GM20431 (cell line): ENCODE measurements at regions not wholly inside any gene's neighbourhood (a gene's known extent, or its start where the extent isn't known, plus 50 kb on each side); places are given as distances from the start of the nearest gene placed in this dataset.
"Not testable (repeated sequence)": the region's sequence is repeated elsewhere in the genome, so short reads cannot be mapped to it uniquely, and the experiment has no call there.

Experiments
- in situ Hi-C: fragments of 300-500 bp; cut with MseI, MboI; formaldehyde crosslinking; loops from one replicate; pipeline ENCODE4 v1.15.0; 2020; ENCODE audit warnings: low sequenced_read_pairs; ENCODE audit not compliant: unreplicated experiment

DNA sequence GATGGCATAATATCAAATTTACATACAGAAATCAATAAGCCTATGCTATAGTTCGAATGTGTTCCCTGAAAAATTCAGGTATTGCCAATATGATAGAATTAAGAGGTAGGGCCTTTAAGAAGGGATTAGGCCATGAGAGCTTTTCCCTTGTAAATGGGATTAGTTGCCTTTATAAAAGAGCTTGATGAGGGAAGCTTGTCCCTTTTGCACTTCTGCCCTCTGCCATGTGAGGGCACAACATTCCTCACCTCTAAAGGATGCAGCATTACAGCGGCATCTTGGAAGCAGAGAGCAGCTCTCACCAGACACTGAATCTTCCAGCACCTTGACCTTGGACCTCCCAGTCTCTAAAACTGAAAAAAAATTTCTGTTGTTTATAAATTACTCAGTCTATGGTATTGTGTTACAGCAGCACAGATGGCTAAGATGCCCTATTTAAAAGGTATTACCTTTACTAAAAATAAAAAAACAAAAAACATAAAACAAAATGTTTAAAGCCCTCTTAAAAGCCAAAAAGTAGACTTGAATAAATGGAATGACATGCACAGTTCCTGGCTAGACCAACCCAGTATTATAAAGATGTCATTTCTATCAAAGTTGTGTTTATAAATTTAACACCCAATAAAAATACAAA, 909.6 kb downstream of the REEP3 start:
- in situ Hi-C loops = no loop called here

DNA sequence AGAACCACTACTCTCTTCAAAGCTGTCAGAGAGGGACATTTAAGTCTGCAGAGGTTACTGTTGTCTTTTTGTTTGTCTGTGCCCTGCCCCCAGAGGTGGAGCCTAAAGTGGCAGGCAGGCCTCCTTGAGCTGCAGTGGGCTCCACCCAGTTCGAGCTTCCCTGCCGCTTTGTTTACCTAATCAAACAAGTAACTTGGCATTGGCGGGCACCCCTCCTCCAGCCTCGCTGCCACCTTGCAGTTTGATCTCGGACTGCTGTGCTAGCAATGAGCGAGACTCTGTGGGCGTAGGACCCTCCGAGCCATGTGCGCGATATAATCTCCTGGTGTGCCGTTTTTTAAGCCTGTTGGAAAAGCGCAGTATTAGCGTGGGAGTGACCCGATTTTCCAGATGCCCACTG, 920.7 kb downstream of the REEP3 start:
- in situ Hi-C loops = not testable (repeated sequence)

DNA sequence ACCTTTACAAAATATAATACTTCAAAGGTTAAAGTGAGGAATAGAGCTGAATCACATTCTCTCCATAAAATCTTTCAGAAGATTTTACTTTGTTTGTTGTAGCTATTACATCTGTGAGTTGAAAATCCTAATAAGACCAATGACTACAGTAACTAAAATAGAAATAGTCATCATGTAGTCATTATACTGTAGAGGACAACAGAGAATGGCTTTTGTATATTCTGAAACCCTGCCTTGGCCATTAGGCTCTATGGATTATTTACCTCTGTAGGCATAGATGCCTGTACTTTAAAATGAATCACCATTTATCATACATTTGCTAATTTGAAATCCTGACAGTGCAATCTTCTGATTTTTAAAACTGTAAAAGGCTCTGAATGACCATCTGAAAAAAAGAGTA, 923.0 kb downstream of the REEP3 start:
- in situ Hi-C loops = no loop called here

DNA sequence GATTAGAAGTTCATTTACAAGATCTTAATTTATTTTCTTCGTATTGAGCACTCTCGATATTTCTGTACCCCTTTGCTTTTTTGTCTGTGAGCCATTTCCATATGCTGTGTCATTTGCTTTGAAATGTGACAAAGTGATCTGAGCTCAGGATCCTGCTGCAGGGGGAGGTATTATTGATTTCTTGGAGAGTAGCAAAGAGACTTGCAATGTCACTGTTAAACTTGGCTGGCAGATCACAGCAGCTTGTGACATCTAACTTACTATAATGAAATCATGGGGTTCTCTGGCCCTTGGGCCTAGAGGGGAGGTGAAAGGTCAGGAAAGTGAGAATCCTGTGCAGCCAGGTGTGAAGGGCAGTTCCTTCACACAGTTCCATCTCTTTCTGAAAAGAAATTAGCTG, 923.4 kb downstream of the REEP3 start:
- in situ Hi-C loops = no loop called here

DNA sequence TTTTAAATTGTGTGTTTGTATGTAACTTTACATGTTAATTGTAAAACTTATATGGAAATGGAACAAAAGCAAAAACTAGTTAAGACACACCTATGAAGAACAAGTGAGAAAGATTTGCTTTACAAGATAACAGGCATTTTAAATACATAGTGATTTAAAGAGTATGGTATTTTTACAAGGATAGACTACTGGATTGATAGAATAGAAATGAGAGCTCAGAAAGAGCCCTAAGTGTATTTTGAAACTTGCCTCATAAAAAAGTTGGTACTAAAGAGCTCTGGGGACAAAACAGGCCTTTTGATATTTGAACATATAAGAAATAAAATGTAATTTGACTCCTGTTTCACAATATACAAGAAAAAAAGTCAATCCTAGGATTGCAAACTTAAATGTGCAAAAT, 928.4 kb downstream of the REEP3 start:
- in situ Hi-C loops = no loop called here

DNA sequence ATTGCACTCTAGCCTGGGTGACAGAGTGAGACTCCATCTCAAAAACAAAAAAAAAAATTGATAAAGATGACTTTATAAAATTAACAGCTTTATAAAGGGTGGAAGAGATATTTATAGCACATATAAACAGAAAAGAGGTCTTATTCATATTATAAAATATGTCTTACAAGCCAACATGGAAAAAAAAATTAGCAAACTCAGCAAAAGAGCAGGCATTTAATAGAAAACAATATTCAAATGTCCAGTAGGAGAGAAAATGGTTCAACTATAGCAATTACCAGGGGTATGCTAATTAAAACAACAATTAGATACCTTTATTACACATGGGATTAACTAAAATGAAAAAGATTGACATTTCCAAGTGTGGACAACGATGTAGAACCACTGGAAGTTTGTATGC, 929.1 kb downstream of the REEP3 start:
- in situ Hi-C loops = no loop called here

DNA sequence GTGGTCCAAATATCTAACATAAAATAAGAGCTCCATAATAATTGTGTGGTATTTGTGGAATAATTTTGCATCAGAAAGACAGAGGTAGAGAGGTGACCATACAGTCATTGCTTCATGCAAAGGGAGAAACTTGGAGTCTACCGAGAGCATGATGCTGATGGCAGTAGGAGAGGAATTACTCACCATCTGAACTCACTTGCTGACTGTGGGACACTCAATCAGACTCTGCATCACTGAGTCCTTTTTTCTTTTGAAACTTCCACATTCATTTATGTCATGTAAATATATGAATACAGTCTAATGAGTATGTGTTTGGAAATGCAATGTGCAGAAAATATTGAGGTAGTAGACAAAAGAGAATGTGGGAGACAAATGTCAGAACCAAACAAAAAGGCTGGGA, 933.8 kb downstream of the REEP3 start:
- in situ Hi-C loops = no loop called here

DNA sequence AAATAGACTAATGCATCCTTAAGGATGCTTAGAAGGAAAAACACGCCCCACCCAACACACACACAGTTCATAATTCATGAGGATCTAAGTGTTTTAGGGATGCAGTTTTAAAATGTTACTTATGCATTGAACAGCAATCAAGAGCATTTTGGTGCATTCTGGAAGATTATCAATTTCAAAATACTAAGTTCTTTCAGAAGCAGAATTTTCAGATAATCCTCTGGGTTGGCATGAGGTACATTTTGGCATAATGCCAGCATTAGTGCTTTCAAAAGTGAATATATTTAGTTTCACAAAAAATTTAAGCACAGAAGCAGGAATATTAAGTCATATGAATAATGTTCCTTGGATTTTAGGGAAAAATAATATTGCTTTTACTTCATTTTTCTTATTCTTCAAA, 937.1 kb downstream of the REEP3 start:
- in situ Hi-C loops = no loop called here

DNA sequence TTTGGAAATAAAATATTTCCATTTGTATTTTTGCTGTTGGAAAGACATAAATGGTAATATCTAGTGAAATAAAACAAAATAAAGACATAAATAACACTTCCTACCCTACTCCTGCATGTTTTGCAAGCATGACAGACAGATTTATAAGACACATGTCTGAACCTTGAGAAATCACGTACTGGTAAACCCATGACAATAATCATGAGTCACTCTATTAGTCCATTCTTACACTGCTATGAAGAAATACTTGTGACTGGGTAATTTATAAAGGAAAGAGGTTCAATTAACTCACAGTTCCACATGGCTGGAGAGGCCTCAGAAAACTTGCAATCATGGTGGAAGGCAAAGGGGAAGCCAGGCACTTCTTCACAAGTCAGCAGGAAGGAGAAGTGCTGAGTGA, 942.2 kb downstream of the REEP3 start:
- in situ Hi-C loops = no loop called here

DNA sequence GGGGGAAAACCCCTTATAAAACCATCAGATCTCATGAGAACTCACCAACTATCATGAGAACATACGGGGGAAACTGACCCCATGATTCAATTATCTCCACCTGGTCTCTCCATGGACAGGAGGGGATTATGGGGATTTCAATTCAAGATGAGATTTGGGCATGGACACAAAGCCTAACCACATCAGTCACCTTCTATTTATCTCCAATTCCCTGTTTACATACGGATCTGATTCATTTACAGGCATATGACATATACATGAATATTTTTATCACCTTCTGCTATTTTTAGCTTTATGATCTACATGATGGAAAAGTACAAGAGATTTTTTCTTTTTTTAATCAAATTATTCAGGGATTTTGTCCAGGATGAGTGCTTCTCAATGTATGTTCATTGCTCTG, 944.5 kb downstream of the REEP3 start:
- in situ Hi-C loops = no loop called here

DNA sequence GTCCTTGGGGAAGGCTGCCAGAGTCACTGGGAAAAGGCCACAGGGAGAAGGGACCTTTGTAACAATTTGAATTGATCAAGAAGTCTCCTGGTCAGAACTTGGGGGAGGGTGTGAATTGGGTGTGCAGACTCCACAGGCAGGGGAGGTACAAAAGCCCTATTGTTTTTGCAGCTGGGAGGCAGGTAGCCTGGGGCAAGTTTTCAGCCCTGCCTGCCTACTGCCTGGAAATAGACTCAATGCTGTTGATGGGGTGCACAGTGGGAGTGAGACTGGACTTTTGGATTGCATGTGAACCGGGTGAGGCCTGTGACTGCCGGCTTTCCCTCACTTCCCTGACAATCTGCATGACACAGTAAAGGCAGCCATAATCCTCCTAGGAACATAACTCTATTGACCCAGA, 947.0 kb downstream of the REEP3 start:
- in situ Hi-C loops = no loop called here

DNA sequence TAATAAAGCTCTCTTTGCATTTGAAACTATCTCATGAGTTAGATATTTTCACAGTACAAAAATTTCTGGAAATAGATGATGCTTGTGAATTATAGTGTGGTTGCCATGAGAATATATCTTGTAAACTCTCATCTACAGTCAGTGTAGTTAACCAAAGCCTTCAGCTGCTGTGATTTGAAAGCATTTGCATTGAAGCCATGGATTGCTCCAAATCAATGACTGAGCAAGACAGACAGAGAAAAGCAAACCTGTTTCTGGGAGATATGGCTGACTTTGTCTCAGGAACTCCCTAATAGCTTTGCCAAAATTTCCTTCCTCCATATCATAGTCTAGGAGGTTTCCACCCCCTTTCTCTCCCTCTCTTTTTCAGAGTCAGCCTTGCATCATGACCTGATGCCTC, 955.3 kb downstream of the REEP3 start:
- in situ Hi-C loops = no loop called here

DNA sequence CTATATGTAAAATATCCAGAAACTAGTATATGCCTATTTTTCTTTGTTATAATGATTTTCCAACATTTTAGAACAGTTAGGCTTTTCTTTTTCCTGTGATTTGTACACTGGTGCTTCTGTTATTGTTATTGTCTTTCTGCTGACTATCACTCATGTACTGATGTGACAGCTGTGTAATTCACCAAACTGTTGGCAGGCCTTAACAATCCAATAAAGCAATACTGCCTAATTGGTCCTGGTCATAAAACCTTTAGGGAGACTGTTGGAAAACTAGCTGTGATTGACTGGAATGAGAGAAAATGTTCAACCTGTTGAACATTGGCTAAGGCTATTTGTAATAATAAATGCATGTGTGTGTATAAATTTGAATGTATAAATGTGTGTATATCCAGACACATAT, 956.6 kb downstream of the REEP3 start:
- in situ Hi-C loops = no loop called here

DNA sequence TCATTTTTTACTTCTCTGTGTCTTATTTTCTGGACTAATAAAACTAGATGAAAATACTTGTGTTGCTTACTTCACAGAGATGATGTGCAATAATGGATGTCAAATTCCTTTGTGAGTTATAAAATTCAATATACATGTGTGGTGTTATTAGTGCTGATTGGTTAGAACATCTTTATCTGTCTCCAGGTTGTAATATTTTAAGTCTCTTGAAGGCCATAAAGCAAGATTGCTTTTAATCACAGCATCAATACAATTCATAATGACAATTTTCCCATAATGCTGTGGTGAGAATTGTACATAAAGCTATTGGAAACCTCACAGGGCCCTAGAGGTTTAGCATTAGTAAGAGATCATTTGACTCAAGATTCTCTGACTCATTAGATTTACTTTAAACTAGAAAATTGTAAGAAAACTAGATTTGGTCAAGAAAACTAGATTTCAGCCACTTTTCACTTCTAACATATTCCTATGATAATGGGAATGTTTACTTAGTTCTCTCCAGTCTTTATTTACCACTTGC, 963.7 kb downstream of the REEP3 start:
- in situ Hi-C loops = no loop called here

DNA sequence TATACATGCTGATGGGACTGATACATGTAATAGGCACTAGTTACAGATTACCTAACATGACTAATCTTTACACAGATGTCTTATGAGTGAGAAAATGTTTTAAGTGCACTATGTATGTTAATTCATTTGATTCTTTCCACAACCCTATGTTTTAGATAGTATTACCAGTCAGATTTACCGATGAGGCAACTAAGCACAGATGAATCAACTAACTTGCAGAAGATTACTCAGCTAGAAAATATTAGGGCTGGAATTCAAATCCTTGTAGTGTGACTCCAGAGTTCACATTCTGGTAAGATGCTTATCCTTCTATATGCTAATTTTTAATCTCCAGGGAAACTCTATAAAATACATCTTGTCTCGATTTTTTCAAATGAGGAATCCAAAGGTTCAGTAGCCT, 964.9 kb downstream of the REEP3 start:
- in situ Hi-C loops = no loop called here

DNA sequence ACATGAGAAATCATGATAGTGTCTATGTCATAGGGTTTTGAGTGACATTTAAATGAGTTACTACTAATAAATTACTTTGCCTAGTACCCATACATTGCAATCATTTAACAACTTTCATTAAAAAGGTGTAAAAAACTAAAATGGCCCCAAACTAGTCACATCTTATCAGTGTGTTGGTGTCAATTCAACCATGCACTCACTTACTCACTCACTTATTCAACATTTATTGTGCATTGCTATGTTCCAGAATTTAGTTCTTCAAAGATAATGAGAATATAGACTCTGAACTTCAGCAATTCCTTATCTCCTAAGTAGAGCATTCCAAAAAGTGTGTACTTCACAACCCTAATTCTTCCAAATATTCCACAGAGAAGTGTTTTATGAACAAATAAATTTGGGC, 965.7 kb downstream of the REEP3 start:
- in situ Hi-C loops = no loop called here

DNA sequence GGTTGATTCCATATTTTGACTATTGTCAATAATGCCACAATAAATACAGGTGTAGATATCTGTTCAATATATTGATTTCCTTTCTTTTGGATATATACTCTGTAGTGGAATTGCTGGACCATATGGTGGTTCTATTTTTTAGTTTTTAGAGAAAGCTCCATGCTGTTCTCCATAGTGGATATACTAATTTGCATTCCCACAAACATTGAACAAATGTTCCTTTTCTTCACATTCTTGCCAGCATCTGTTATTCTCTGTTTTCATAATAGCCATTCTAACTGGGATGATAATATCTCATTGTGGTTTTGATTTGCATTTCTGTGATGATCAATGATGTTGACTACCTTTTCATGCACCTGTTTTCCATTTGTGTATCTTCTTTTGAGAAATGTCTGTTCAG, 973.7 kb downstream of the REEP3 start:
- in situ Hi-C loops = no loop called here

DNA sequence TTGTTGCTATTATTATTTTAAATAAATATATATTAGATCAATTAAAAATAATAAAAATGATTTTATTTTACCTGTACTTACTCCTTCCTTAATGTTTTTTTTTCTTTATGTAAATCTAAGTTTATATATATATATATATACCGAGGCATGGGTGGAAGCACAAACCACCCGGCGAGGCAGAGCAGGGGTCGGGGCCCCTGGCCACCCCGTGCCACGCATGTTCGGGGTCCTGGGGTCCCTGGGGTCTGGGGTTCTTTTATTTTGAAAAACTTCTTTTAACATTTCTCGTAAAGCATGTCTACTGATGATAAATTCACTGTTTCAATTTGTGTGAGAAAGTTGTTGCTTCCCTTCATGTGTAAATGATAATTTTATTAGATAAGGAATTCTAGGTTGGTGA, 976.1 kb downstream of the REEP3 start:
- in situ Hi-C loops = no loop called here

DNA sequence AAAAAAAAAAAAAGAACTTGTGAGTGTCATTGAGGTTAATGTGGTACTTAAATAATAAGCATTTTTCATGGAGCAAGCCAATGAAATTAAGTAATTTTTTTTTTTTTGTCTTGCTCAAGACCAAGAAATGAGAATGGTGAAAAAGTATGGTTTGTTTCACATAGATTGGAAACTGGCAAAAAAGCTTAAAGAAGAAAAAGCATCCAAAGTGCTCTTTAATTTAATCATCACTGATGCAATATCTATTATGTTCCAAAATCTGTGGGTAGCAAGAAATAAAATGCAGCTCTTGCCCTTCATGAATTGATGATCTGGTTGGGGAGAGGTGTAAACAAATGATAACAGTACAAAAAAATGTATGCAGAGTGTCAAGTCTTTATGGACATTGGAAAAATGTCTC, 980.6 kb downstream of the REEP3 start:
- in situ Hi-C loops = no loop called here

DNA sequence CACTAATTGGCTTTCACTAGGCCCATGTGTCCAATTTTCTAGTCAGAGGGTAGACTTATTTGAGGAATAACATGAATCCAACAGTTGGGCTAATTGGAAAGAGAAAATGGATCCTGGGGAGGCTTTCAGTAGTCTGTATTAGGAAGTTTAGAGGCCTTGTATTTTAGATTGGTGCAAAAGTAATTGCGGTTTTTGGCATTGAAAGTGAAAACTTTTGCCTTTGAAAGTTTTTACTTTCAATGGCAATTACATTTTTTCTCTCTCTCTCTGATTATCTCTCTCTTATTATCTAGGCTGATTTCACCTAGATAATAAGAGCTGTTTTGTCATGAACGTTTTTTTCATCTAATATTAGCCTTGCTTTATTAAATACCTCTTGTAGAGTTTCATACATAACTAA, 981.7 kb downstream of the REEP3 start:
- in situ Hi-C loops = no loop called here

DNA sequence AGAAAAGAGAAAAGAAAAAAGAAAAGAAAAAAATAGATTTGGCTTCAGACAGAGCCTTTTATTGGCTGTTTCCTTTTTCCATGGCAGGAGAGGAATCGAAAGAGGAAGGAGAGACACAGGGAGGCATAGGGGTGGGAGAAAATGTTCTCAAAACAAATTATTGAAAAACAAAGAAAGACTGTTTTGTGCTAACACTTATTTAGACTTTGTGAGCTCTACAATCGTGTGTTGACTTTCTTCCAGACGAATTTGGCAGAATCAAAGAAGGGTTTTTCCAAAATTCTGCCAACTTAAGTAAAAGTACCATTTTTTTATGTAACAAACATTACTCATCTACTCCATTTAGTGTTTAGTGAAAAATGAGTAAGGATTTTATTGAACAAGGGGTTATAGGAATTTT, 982.2 kb downstream of the REEP3 start:
- in situ Hi-C loops = no loop called here

DNA sequence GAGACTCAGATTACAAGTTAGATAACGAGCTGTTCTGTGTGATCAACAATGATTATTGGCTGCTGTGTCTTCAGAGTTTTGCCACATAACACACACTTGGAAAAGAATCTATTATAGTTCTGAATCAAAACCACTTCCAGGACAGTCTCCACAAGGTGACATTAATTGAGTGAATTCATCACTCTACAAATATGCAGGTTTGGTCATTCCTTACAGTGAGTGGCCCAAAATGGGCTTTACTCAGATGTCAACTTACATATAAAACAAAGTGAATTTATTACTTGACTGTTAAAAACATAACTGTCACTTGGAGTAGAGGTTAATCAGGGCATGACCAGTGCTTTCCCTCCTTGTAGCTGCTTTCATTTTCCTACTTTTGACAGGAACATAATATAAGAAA, 984.3 kb downstream of the REEP3 start:
- in situ Hi-C loops = no loop called here

DNA sequence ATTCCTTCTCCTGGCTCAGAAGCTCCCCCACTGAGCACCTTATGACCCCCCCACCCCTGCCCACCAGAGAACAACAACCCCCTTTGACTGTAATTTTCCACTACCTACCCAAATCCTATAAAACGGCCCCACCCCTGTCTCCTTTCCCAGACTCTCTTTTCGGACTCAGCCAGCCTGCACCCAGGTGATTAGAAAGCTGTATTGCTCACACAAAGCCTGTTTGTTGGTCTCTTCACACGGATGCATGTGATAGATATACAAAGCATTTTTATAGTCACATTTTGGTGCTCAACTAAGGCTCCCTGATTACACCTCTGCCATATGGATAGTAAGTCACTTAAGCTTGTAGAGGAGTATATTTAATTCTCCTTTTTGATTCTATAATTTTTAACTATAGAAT, 985.8 kb downstream of the REEP3 start:
- in situ Hi-C loops = no loop called here
